HepG2 (cell line): ENCODE measurements at regions not wholly inside any gene's neighbourhood (a gene's known extent, or its start where the extent isn't known, plus 50 kb on each side); places are given as distances from the start of the nearest gene placed in this dataset.

Experiments used
- ATAC-seq: fragments of 200-7000 bp; cut with Tn5 transposase; 3 replicates; pipeline ENCODE4 v1.9.1; 2020; ENCODE audit warnings: mild to moderate bottlenecking, moderate library complexity
- BruUV-seq: library from RNA; stranded (reverse); fragments of 400-500 nt; replicated peaks from 2 replicates; lab custom pipeline; 2021; lab: Mats Ljungman, UMichigan
- CTCF ChIA-PET: fragments of 300-600 bp; formaldehyde crosslinking; extraction: SDS; loops from one replicate; lab custom pipeline; 2021; ENCODE audit warnings: low total read pairs, inconsistent platforms, low intra/inter-chr PET ratio; lab: Yijun Ruan, JAX
- POLR2A ChIA-PET: fragments of 350-600 bp; sonication (Branson Sonifier 250); formaldehyde crosslinking; loops from one replicate; lab custom pipeline; 2020; ENCODE audit warnings: antibody characterized with exemption, inconsistent platforms; lab: Yijun Ruan, JAX
- DNase-seq: peaks from one replicate; pipeline ENCODE4 v3.0.0-alpha.2; 2015; ENCODE audit warnings: low spot score
- FAIRE-seq: peaks from 3 replicates; lab custom pipeline; 2011; peaks lifted over from hg19 to GRCh38; lab: Jason Lieb, UNC
- H2AFZ ChIP-seq: one replicate; pipeline ENCODE4 v1.6.1; 2011; ENCODE audit warnings: low read length, inconsistent platforms
- H3K27ac ChIP-seq: fragments of 300-600 bp; 3 replicates; pipeline ENCODE4 v1.8.0; 2011; ENCODE audit warnings: mixed run types, mild to moderate bottlenecking, mixed read lengths, low read length, inconsistent platforms; ENCODE audit not compliant: insufficient read depth; ENCODE audit errors: extremely low read length
- H3K27me3 ChIP-seq, 2 experiments: fragments of 200-600 bp in 1 of 2; 2 replicates in 1 of 2; 3 replicates in 1 of 2; pipeline versions ENCODE4 v1.6.0 to v1.8.0; 2011; ENCODE audit warnings: low read length in 2 of 2, mild to moderate bottlenecking in 2 of 2, moderate library complexity in 2 of 2, inconsistent platforms in 1 of 2; ENCODE audit not compliant: insufficient read depth in 2 of 2, control insufficient read depth in 1 of 2
- H3K36me3 ChIP-seq, 2 experiments: fragments of 200-600 bp in 1 of 2; replicated peaks in 1 of 2; 2 replicates in 1 of 2; 3 replicates in 1 of 2; pipeline versions ENCODE4 v1.5.1 to v1.8.0; 2011; ENCODE audit warnings: low read length in 2 of 2, inconsistent platforms in 1 of 2; ENCODE audit not compliant: insufficient read depth in 2 of 2, control insufficient read depth in 1 of 2
- H3K4me1 ChIP-seq: 2 replicates; pipeline ENCODE4 v1.5.1; 2012; ENCODE audit warnings: low read length, inconsistent platforms; ENCODE audit not compliant: insufficient read depth
- H3K4me2 ChIP-seq: 2 replicates; pipeline ENCODE4 v1.6.0; 2011; ENCODE audit warnings: low read depth, low read length, inconsistent platforms
- H3K4me3 ChIP-seq, 3 experiments: fragments of 200-600 bp in 1 of 3; sonication (generic), shearing (Covaris generic) in 1 of 3; replicated peaks in 1 of 3; 2 replicates each; pipeline ENCODE4 v1.5.1; 2011 to 2016; ENCODE audit warnings: low read length in 3 of 3, inconsistent platforms in 2 of 3, low read depth in 2 of 3, mild to moderate bottlenecking in 2 of 3, control low read depth in 1 of 3, mixed read lengths in 1 of 3; ENCODE audit not compliant: insufficient read depth in 1 of 3
- H3K79me2 ChIP-seq: one replicate; pipeline ENCODE4 v1.6.1; 2011; ENCODE audit warnings: low read length, inconsistent platforms; ENCODE audit not compliant: insufficient read depth
- H3K9ac ChIP-seq: 2 replicates; pipeline ENCODE4 v1.6.0; 2011; ENCODE audit warnings: mild to moderate bottlenecking, low read depth, low read length, inconsistent platforms; ENCODE audit not compliant: insufficient read depth
- H3K9me3 ChIP-seq: 2 replicates; pipeline ENCODE4 v1.5.1; 2012; ENCODE audit warnings: mild to moderate bottlenecking, low read length
- H4K20me1 ChIP-seq: 2 replicates; pipeline ENCODE4 v1.6.0; 2011; ENCODE audit warnings: inconsistent platforms, mild to moderate bottlenecking, low read length, moderate library complexity; ENCODE audit not compliant: insufficient read depth
- ERF ChIP-seq: IDR thresholded peaks from 2 replicates; pipeline ENCODE4 v1.6.1; 2018; ENCODE audit warnings: missing biosample characterization, missing genetic modification reagents
- HOXA5 ChIP-seq: sonication (generic); formaldehyde crosslinking; IDR thresholded peaks from 2 replicates; pipeline ENCODE4 v1.4.0; 2020; ENCODE audit warnings: missing genetic modification reagents
- SATB2 ChIP-seq: sonication (generic); formaldehyde crosslinking; IDR thresholded peaks from 2 replicates; pipeline ENCODE4 v1.5.0; 2020; ENCODE audit warnings: missing genetic modification reagents
- TOPORS ChIP-seq: sonication (generic); formaldehyde crosslinking; IDR thresholded peaks from 2 replicates; pipeline ENCODE4 v1.8.0; 2023; ENCODE audit warnings: mild to moderate bottlenecking, missing genetic modification reagents
- ZNF101 ChIP-seq: sonication (generic); formaldehyde crosslinking; IDR thresholded peaks from 2 replicates; pipeline ENCODE4 v1.4.0; 2020; ENCODE audit warnings: mild to moderate bottlenecking, low read depth, missing genetic modification reagents, borderline replicate concordance
- ZNF549 ChIP-seq: sonication (generic); formaldehyde crosslinking; IDR thresholded peaks from 2 replicates; pipeline ENCODE4 v1.5.0; 2020; ENCODE audit warnings: missing genetic modification reagents
- ZSCAN30 ChIP-seq: sonication (generic); formaldehyde crosslinking; IDR thresholded peaks from 2 replicates; pipeline ENCODE4 v1.5.0; 2020; ENCODE audit warnings: mild to moderate bottlenecking, missing genetic modification reagents
- WGBS: methylation state at CpG from one replicate; pipeline ENCODE4 v1.1.6; 2017; ENCODE audit warnings: low lambda C conversion rate; 5-methylcytosine and 5-hydroxymethylcytosine counted together
- in situ Hi-C: cut with HindIII; loops from 2 replicates; pipeline ENCODE4 v1.10.0; 2017; ENCODE audit warnings: low pct_unique_long_range_greater_than_20kb; ENCODE audit not compliant: extremely low pct_ligation_motif_present
- intact Hi-C: fragments of 100-400 bp; cut with micrococcal nuclease; formaldehyde crosslinking; loops from one replicate; pipeline ENCODE4 v1.10.0; 2022; ENCODE audit not compliant: unreplicated experiment
- TF ChIP-seq, protein P1 (sequence below): sonication (generic); formaldehyde crosslinking; IDR thresholded peaks from 2 replicates; pipeline ENCODE4 v1.4.0; 2020; ENCODE audit warnings: missing genetic modification reagents, mild to moderate bottlenecking, borderline replicate concordance
- TF ChIP-seq, protein P2 (sequence below): sonication (generic); formaldehyde crosslinking; IDR thresholded peaks from 2 replicates; pipeline ENCODE4 v1.4.0; 2020; ENCODE audit warnings: missing genetic modification reagents
- TF ChIP-seq, protein P3 (sequence below): sonication (generic); formaldehyde crosslinking; IDR thresholded peaks from 2 replicates; pipeline ENCODE4 v1.8.0; 2023; ENCODE audit warnings: mild to moderate bottlenecking, missing genetic modification reagents
- TF ChIP-seq, protein P4 (sequence below): sonication (generic); formaldehyde crosslinking; IDR thresholded peaks from 2 replicates; pipeline ENCODE4 v1.4.0; 2020; ENCODE audit warnings: missing genetic modification reagents, borderline replicate concordance
- TF ChIP-seq, protein P5 (sequence below): IDR thresholded peaks from 2 replicates; pipeline ENCODE4 v1.6.1; 2016; ENCODE audit warnings: missing compliant biosample characterization, missing genetic modification reagents, borderline replicate concordance

DNA sequence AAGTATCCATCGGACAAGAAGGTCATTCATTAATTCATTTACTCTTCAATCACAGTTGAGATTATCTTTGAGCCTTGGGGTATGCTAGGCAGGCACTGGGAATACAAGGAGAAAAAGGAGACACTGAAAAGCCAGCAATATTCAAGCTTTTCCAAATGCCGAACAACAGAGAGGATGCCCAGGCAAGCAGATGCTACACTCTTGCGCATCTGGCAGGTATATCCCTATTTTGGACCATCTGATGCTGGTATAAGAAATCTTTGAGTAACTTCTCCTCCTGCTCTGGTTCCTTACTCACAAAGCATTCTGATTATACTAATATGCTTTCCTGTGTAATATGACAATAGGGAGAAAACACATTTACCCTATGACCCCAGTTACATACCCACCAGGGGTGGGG is 354.9 kb downstream of the CBLL2 start (continued):
- TF ChIP-seq, protein P1, sequence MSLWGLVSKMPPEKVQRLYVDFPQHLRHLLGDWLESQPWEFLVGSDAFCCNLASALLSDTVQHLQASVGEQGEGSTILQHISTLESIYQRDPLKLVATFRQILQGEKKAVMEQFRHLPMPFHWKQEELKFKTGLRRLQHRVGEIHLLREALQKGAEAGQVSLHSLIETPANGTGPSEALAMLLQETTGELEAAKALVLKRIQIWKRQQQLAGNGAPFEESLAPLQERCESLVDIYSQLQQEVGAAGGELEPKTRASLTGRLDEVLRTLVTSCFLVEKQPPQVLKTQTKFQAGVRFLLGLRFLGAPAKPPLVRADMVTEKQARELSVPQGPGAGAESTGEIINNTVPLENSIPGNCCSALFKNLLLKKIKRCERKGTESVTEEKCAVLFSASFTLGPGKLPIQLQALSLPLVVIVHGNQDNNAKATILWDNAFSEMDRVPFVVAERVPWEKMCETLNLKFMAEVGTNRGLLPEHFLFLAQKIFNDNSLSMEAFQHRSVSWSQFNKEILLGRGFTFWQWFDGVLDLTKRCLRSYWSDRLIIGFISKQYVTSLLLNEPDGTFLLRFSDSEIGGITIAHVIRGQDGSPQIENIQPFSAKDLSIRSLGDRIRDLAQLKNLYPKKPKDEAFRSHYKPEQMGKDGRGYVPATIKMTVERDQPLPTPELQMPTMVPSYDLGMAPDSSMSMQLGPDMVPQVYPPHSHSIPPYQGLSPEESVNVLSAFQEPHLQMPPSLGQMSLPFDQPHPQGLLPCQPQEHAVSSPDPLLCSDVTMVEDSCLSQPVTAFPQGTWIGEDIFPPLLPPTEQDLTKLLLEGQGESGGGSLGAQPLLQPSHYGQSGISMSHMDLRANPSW (CRISPR knock-in tag) = no peak
- TF ChIP-seq HOXA5 (CRISPR knock-in tag) = no peak
- TF ChIP-seq, protein P2, sequence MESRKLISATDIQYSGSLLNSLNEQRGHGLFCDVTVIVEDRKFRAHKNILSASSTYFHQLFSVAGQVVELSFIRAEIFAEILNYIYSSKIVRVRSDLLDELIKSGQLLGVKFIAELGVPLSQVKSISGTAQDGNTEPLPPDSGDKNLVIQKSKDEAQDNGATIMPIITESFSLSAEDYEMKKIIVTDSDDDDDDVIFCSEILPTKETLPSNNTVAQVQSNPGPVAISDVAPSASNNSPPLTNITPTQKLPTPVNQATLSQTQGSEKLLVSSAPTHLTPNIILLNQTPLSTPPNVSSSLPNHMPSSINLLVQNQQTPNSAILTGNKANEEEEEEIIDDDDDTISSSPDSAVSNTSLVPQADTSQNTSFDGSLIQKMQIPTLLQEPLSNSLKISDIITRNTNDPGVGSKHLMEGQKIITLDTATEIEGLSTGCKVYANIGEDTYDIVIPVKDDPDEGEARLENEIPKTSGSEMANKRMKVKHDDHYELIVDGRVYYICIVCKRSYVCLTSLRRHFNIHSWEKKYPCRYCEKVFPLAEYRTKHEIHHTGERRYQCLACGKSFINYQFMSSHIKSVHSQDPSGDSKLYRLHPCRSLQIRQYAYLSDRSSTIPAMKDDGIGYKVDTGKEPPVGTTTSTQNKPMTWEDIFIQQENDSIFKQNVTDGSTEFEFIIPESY = no peak
- TF ChIP-seq, protein P3, sequence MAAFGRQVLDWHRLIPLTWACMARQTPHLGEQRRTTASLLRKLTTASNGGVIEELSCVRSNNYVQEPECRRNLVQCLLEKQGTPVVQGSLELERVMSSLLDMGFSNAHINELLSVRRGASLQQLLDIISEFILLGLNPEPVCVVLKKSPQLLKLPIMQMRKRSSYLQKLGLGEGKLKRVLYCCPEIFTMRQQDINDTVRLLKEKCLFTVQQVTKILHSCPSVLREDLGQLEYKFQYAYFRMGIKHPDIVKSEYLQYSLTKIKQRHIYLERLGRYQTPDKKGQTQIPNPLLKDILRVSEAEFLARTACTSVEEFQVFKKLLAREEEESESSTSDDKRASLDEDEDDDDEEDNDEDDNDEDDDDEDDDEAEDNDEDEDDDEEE (CRISPR knock-in tag) = no peak

DNA sequence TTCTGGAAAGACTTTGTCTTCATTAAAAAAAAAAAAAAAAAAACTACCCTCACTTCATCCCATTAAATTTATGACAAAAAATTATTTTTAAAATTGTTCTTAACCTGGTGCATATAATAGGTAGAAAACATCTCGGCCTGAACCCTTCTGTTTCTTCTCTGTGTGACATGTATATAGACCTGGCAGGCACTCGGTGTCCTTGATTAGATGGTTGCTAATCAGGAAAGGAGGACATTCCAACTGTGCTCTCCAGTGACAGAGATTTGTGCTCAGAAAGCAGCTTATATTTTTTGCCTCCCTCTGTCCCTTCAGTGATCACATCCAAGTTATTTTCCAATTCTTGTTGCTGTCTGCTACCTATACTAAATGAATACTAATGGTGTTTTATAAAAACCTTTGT is 355.6 kb downstream of the CBLL2 start:
- 0% methylated on average over 2 of the region's 2 CpGs for WGBS
- no peaks in the 10 kb centered on the region for H3K36me3 ChIP-seq
- H3K27ac ChIP-seq = no peak overlapping the region
- no peaks in the 10 kb centered on the region for H3K27me3 ChIP-seq
- intact Hi-C loops (no loop called here), in situ Hi-C loops (no loop called here)
- H3K4me1 ChIP-seq = no peaks in the 10 kb centered on the region
- H3K79me2 ChIP-seq = no peaks in the 10 kb centered on the region
- ChIA-PET POLR2A (no interaction called here), CTCF (no interaction called here)
- no peak for ATAC-seq
- H3K4me3 ChIP-seq = no peak overlapping the region
- no peak for FAIRE-seq
- DNase-seq = no peak
- no peak overlapping the region for H3K4me2 ChIP-seq
- no peaks in the 10 kb centered on the region for H4K20me1 ChIP-seq
- no peak overlapping the region for H2AFZ ChIP-seq
- H3K9me3 ChIP-seq = no peaks in the 10 kb centered on the region
- no peak overlapping the region for H3K9ac ChIP-seq
- no TSS peak for BruUV-seq
- TF ChIP-seq ZSCAN30 (CRISPR knock-in tag) = no peak
- no peak for TF ChIP-seq ZNF549 (CRISPR knock-in tag)
- no peak for TF ChIP-seq ZNF101
- TF ChIP-seq ERF (CRISPR knock-in tag) = no peak
- TF ChIP-seq TOPORS = no peak
- TF ChIP-seq, protein P4, sequence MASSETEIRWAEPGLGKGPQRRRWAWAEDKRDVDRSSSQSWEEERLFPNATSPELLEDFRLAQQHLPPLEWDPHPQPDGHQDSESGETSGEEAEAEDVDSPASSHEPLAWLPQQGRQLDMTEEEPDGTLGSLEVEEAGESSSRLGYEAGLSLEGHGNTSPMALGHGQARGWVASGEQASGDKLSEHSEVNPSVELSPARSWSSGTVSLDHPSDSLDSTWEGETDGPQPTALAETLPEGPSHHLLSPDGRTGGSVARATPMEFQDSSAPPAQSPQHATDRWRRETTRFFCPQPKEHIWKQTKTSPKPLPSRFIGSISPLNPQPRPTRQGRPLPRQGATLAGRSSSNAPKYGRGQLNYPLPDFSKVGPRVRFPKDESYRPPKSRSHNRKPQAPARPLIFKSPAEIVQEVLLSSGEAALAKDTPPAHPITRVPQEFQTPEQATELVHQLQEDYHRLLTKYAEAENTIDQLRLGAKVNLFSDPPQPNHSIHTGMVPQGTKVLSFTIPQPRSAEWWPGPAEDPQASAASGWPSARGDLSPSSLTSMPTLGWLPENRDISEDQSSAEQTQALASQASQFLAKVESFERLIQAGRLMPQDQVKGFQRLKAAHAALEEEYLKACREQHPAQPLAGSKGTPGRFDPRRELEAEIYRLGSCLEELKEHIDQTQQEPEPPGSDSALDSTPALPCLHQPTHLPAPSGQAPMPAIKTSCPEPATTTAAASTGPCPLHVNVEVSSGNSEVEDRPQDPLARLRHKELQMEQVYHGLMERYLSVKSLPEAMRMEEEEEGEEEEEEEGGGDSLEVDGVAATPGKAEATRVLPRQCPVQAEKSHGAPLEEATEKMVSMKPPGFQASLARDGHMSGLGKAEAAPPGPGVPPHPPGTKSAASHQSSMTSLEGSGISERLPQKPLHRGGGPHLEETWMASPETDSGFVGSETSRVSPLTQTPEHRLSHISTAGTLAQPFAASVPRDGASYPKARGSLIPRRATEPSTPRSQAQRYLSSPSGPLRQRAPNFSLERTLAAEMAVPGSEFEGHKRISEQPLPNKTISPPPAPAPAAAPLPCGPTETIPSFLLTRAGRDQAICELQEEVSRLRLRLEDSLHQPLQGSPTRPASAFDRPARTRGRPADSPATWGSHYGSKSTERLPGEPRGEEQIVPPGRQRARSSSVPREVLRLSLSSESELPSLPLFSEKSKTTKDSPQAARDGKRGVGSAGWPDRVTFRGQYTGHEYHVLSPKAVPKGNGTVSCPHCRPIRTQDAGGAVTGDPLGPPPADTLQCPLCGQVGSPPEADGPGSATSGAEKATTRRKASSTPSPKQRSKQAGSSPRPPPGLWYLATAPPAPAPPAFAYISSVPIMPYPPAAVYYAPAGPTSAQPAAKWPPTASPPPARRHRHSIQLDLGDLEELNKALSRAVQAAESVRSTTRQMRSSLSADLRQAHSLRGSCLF (CRISPR knock-in tag) = no peak
- TF ChIP-seq, protein P5, sequence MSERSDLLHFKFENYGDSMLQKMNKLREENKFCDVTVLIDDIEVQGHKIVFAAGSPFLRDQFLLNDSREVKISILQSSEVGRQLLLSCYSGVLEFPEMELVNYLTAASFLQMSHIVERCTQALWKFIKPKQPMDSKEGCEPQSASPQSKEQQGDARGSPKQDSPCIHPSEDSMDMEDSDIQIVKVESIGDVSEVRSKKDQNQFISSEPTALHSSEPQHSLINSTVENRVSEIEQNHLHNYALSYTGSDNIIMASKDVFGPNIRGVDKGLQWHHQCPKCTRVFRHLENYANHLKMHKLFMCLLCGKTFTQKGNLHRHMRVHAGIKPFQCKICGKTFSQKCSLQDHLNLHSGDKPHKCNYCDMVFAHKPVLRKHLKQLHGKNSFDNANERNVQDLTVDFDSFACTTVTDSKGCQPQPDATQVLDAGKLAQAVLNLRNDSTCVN = no peak
- TF ChIP-seq SATB2 (CRISPR knock-in tag) = no peak
